K562 (cell line): ENCODE measurements at regions not wholly inside any gene's neighbourhood (a gene's known extent, or its start where the extent isn't known, plus 50 kb on each side); places are given as distances from the start of the nearest gene placed in this dataset.

Experiments
- ATAC-seq: fragments of 200-7000 bp; cut with Tn5 transposase; 3 replicates; pipeline ENCODE4 v1.9.1; 2020; ENCODE audit warnings: moderate library complexity
- BruUV-seq: library from RNA; stranded (reverse); fragments of 400-500 nt; replicated peaks from 2 replicates; lab custom pipeline; 2021; lab: Mats Ljungman, UMichigan
- CTCF ChIA-PET: fragments of 300-600 bp; formaldehyde crosslinking; extraction: SDS; loops from one replicate; lab custom pipeline; 2021; ENCODE audit warnings: low intra/inter-chr PET ratio; lab: Yijun Ruan, JAX
- POLR2A ChIA-PET: fragments of 300-600, 350-650 bp; sonication (Branson Sonifier 250); formaldehyde crosslinking; extraction: SDS; loops from one replicate; lab custom pipeline; 2021; ENCODE audit warnings: antibody characterized with exemption, inconsistent platforms; lab: Yijun Ruan, JAX
- DNase-seq, 4 experiments: peaks; one replicate each; pipeline versions ENCODE4 v3.0.0 to v3.0.0-alpha.2; 2011 to 2018; ENCODE audit warnings: low spot score in 3 of 4, mixed read lengths in 3 of 4; ENCODE audit errors: extremely low read depth in 1 of 4
- FAIRE-seq: peaks from 2 replicates; lab custom pipeline; 2011; peaks lifted over from hg19 to GRCh38; lab: Jason Lieb, UNC
- H2AFZ ChIP-seq: 2 replicates; pipeline ENCODE4 v1.6.0; 2011; ENCODE audit warnings: low read depth, low read length, control low read depth, inconsistent platforms
- H3K27ac ChIP-seq: fragments of 200-600 bp; 3 replicates; pipeline ENCODE4 v1.8.0; 2011; ENCODE audit warnings: low read depth, mild to moderate bottlenecking, control low read depth, inconsistent platforms, low read length, moderate library complexity, mixed read lengths; ENCODE audit errors: extremely low read depth
- H3K27me3 ChIP-seq, 2 experiments: fragments of 300-600 bp in 1 of 2; 2 replicates in 1 of 2; 3 replicates in 1 of 2; pipeline versions ENCODE4 v1.6.0 to v1.8.0; 2011; ENCODE audit warnings: inconsistent platforms in 2 of 2, low read length in 2 of 2, mild to moderate bottlenecking in 1 of 2, mixed read lengths in 1 of 2, moderate library complexity in 1 of 2; ENCODE audit not compliant: control insufficient read depth in 2 of 2, insufficient read depth in 2 of 2
- H3K36me3 ChIP-seq: fragments of 300-600 bp; 3 replicates; pipeline ENCODE4 v1.8.0; 2011; ENCODE audit warnings: mild to moderate bottlenecking, low read length, inconsistent platforms; ENCODE audit not compliant: control insufficient read depth, insufficient read depth
- H3K4me1 ChIP-seq, 2 experiments: fragments of 200-600 bp in 1 of 2; replicated peaks in 1 of 2; 2 replicates in 1 of 2; 3 replicates in 1 of 2; pipeline versions ENCODE4 v1.5.1 to v1.8.0; 2011; ENCODE audit warnings: inconsistent platforms in 2 of 2, low read length in 2 of 2, mild to moderate bottlenecking in 1 of 2, mixed read lengths in 1 of 2, moderate library complexity in 1 of 2; ENCODE audit not compliant: control insufficient read depth in 2 of 2, insufficient read depth in 2 of 2
- H3K4me2 ChIP-seq: 2 replicates; pipeline ENCODE4 v1.6.1; 2011; ENCODE audit warnings: low read length, control low read depth, inconsistent platforms, mixed read lengths; ENCODE audit not compliant: insufficient read depth
- H3K4me3 ChIP-seq: fragments of 200-600 bp; sonication (generic), shearing (Covaris generic); 2 replicates; pipeline ENCODE4 v1.5.1; 2016; ENCODE audit warnings: control low read depth, inconsistent platforms
- H3K79me2 ChIP-seq: fragments of 200-600 bp; 3 replicates; pipeline ENCODE4 v1.8.0; 2011; ENCODE audit warnings: low read length, inconsistent platforms; ENCODE audit not compliant: control insufficient read depth, insufficient read depth
- H3K9ac ChIP-seq, 2 experiments: 2 replicates each; pipeline versions ENCODE4 v1.6.0 to v1.6.1; 2011; ENCODE audit warnings: low read depth in 2 of 2, low read length in 2 of 2, control low read depth in 1 of 2, inconsistent platforms in 1 of 2, mild to moderate bottlenecking in 1 of 2, mixed read lengths in 1 of 2; ENCODE audit not compliant: insufficient read depth in 1 of 2
- H3K9me1 ChIP-seq: one replicate; pipeline ENCODE4 v1.6.0; 2011; ENCODE audit warnings: inconsistent platforms, mild to moderate bottlenecking, low read length, moderate library complexity; ENCODE audit not compliant: control insufficient read depth, insufficient read depth
- H3K9me3 ChIP-seq: replicated peaks from 2 replicates; pipeline ENCODE4 v1.5.1; 2011; ENCODE audit warnings: low read depth, low read length, inconsistent platforms; ENCODE audit not compliant: control insufficient read depth, insufficient read depth
- H4K20me1 ChIP-seq: replicated peaks from 2 replicates; pipeline ENCODE4 v1.6.1; 2011; ENCODE audit warnings: low read length, inconsistent platforms, mixed read lengths; ENCODE audit not compliant: control insufficient read depth, insufficient read depth
- BCOR ChIP-seq: fragments of 450-650 bp; IDR thresholded peaks from 2 replicates; pipeline ENCODE4 v1.6.1; 2016
- CBX1 ChIP-seq: sonication (generic); IDR thresholded peaks from 2 replicates; pipeline ENCODE4 v1.6.1; 2016; ENCODE audit warnings: antibody characterized with exemption, low read depth, mild to moderate bottlenecking
- CREB1 ChIP-seq, 2 experiments: sonication (generic) in 1 of 2; formaldehyde crosslinking in 1 of 2; IDR thresholded peaks; 2 replicates each; pipeline versions ENCODE4 v1.6.1 to v1.8.0; 2012 to 2022; ENCODE audit warnings: inconsistent platforms in 1 of 2, mild to moderate bottlenecking in 1 of 2, missing genetic modification reagents in 1 of 2, moderate library complexity in 1 of 2
- CREB3 ChIP-seq: fragments of 450-650 bp; conservative IDR thresholded peaks from 2 replicates; pipeline ENCODE4 v1.6.1; 2016; ENCODE audit warnings: missing genetic modification characterization, low read depth, mild to moderate bottlenecking, missing compliant biosample characterization, moderate library complexity
- HDAC2 ChIP-seq: fragments of 450-650 bp; IDR thresholded peaks from 2 replicates; pipeline ENCODE4 v1.6.1; 2016; ENCODE audit warnings: mild to moderate bottlenecking
- HMG20B ChIP-seq: fragments of 250-450 bp; sonication (Bioruptor Pico); IDR thresholded peaks from 2 replicates; pipeline ENCODE4 v1.5.0; 2021; ENCODE audit warnings: mild to moderate bottlenecking
- POLR2G ChIP-seq: fragments of 200-400 bp; formaldehyde crosslinking; IDR thresholded peaks from 2 replicates; pipeline ENCODE4 v1.6.1; 2017; ENCODE audit warnings: low read depth, mild to moderate bottlenecking, antibody characterized with exemption, low read length, moderate library complexity
- PPARD ChIP-seq: fragments of 250-450 bp; sonication (Bioruptor Pico); IDR thresholded peaks from 2 replicates; pipeline ENCODE4 v1.8.0; 2022; ENCODE audit warnings: inconsistent platforms, mild to moderate bottlenecking, moderate library complexity
- RB1 ChIP-seq: fragments of 450-650 bp; IDR thresholded peaks from 2 replicates; pipeline ENCODE4 v1.6.1; 2017; ENCODE audit warnings: low read depth, mild to moderate bottlenecking
- RBM25 ChIP-seq: fragments of 200-400 bp; formaldehyde crosslinking; IDR thresholded peaks from 2 replicates; pipeline ENCODE4 v1.6.1; 2018; ENCODE audit warnings: low read length, low read depth, moderate library complexity; ENCODE audit not compliant: severe bottlenecking
- SMAD1 ChIP-seq: fragments of 150-350 bp; IDR thresholded peaks from 2 replicates; pipeline ENCODE4 v1.6.1; 2014; ENCODE audit warnings: low read length, low read depth; ENCODE audit not compliant: partially characterized antibody
- SMARCC2 ChIP-seq: fragments of 450-650 bp; IDR thresholded peaks from 2 replicates; pipeline ENCODE4 v1.6.1; 2017; ENCODE audit warnings: antibody characterized with exemption, moderate library complexity, mild to moderate bottlenecking, low read depth
- SMARCE1 ChIP-seq: fragments of 450-650 bp; IDR thresholded peaks from 2 replicates; pipeline ENCODE4 v1.7.1; 2016; ENCODE audit warnings: mild to moderate bottlenecking
- TRIM24 ChIP-seq, 2 experiments: fragments of 450-650 bp; IDR thresholded peaks; 2 replicates each; pipeline ENCODE4 v1.6.1; 2016
- ZBTB8A ChIP-seq: fragments of 450-650 bp; IDR thresholded peaks from 2 replicates; pipeline ENCODE4 v1.6.1; 2018; ENCODE audit warnings: mild to moderate bottlenecking, moderate library complexity; ENCODE audit not compliant: partially characterized antibody
- ZNF143 ChIP-seq: sonication (generic); formaldehyde crosslinking; IDR thresholded peaks from 2 replicates; pipeline ENCODE4 v1.9.0; 2022; ENCODE audit warnings: mild to moderate bottlenecking, missing genetic modification reagents
- ZNF316 ChIP-seq: fragments of 450-650 bp; IDR thresholded peaks from 2 replicates; pipeline ENCODE4 v1.6.1; 2016
- ZNF778 ChIP-seq: fragments of 450-650 bp; formaldehyde crosslinking; IDR thresholded peaks from 2 replicates; pipeline ENCODE4 v1.4.0; 2020; ENCODE audit warnings: mild to moderate bottlenecking, moderate library complexity
- WGBS: fragments of 100-300 bp; shearing (Covaris generic); methylation state at CpG from one replicate; pipeline ENCODE4 v1.1.6; 2016; ENCODE audit warnings: low coverage, mixed read lengths; ENCODE audit not compliant: insufficient coverage; ENCODE audit errors: missing lambda C conversion rate; 5-methylcytosine and 5-hydroxymethylcytosine counted together
- in situ Hi-C: fragments of 300-500 bp; cut with MboI; formaldehyde crosslinking; loops from 4 replicates; pipeline ENCODE4 v1.15.0; 2018; ENCODE audit warnings: inconsistent platforms, mixed read lengths
- intact Hi-C: fragments of 100-400 bp; cut with micrococcal nuclease; formaldehyde crosslinking; loops from 2 replicates; pipeline ENCODE4 v1.14.2; 2022
- TF ChIP-seq, protein P1 (sequence below): fragments of 450-650 bp; IDR thresholded peaks from 2 replicates; pipeline ENCODE4 v1.6.1; 2016; ENCODE audit warnings: missing biosample characterization, missing genetic modification characterization
- TF ChIP-seq, protein P2 (sequence below): IDR thresholded peaks from 2 replicates; pipeline ENCODE4 v1.6.1; 2014; ENCODE audit warnings: antibody characterized with exemption

- in situ Hi-C loops (no loop called here), intact Hi-C loops (no loop called here)
- Histone ChIP-seq H3K27ac (peak overlapping the region; percentile 49), H4K20me1 (no peaks in the 10 kb centered on the region), H3K27me3 (no peaks in the 10 kb centered on the region), H3K9me3 (no peaks in the 10 kb centered on the region), H3K4me3 (no peak overlapping the region), H3K9ac (no peak overlapping the region), H3K4me1 (peaks cover 24 to 63% of the 10 kb centered on the region in 2 experiments; a peak in 4 of 5 replicates), H2AFZ (peak overlapping the region; percentile 77), H3K79me2 (no peaks in the 10 kb centered on the region), H3K9me1 (no peaks in the 10 kb centered on the region), H3K36me3 (no peaks in the 10 kb centered on the region), H3K4me2 (peak overlapping the region; percentile 43)
- no TSS peak for BruUV-seq
- DNase-seq (no peak), FAIRE-seq (no peak), ATAC-seq (no peak)
- ChIA-PET POLR2A (interaction anchor here (0.9 kb wide), 1 partner anchor 15 kb away, joined by 3 read pairs; no protein-coding TSS in a partner anchor), CTCF (no interaction called here)
- WGBS: 86% methylated on average over 2 of the region's 2 CpGs
- TF ChIP-seq HMG20B (no peak), CBX1 (0 out of 2 replicates have a peak, but pooled peaks have one; percentile 26), SMARCE1 (no peak), ZNF316 (peak; percentile 86), BCOR (peak; percentile 80), SMARCC2 (no peak), ZBTB8A (no peak), RBM25 (peak; percentile 85), ZNF143 (CRISPR knock-in tag) (no peak), CREB3 (tag) (no peak), HDAC2 (0 out of 2 replicates have a peak, but pooled peaks have one; percentile 30), PPARD (CRISPR knock-in tag) (no peak), ZNF778 (CRISPR knock-in tag) (no peak), TRIM24 (IDR thresholded peaks at IDR 0.05) (peak in 1 of 2 experiments; percentile 64; a peak in 2 of 4 replicates), CREB1 (IDR thresholded peaks at IDR 0.05) (no peak), CREB1 (CRISPR knock-in tag; IDR thresholded peaks at IDR 0.05) (no peak), SMAD1 (no peak), POLR2G (no peak), RB1 (no peak)
- TF ChIP-seq, protein P1, sequence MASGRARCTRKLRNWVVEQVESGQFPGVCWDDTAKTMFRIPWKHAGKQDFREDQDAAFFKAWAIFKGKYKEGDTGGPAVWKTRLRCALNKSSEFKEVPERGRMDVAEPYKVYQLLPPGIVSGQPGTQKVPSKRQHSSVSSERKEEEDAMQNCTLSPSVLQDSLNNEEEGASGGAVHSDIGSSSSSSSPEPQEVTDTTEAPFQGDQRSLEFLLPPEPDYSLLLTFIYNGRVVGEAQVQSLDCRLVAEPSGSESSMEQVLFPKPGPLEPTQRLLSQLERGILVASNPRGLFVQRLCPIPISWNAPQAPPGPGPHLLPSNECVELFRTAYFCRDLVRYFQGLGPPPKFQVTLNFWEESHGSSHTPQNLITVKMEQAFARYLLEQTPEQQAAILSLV (tag): no peak
- TF ChIP-seq, protein P2, sequence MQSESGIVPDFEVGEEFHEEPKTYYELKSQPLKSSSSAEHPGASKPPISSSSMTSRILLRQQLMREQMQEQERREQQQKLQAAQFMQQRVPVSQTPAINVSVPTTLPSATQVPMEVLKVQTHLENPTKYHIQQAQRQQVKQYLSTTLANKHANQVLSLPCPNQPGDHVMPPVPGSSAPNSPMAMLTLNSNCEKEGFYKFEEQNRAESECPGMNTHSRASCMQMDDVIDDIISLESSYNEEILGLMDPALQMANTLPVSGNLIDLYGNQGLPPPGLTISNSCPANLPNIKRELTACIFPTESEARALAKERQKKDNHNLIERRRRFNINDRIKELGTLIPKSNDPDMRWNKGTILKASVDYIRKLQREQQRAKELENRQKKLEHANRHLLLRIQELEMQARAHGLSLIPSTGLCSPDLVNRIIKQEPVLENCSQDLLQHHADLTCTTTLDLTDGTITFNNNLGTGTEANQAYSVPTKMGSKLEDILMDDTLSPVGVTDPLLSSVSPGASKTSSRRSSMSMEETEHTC: no peak
Measured at GRCh38 chr17:33910200-33910857, 344.8 kb upstream of the CCL2 start.
